Keratinocyte (primary cell): ENCODE measurements at regions not wholly inside any gene's neighbourhood (a gene's known extent, or its start where the extent isn't known, plus 50 kb on each side); places are given as distances from the start of the nearest gene placed in this dataset.

Experiments used
- DNase-seq: peaks from one replicate; pipeline ENCODE4 v3.0.0-alpha.2; 2011; ENCODE audit warnings: low read depth, missing footprints, low spot score
- FAIRE-seq: peaks from 2 replicates; lab custom pipeline; 2011; peaks lifted over from hg19 to GRCh38; lab: Jason Lieb, UNC
- H2AFZ ChIP-seq: 2 replicates; pipeline ENCODE4 v1.6.0; 2012; ENCODE audit warnings: low read length, control low read depth, inconsistent platforms; ENCODE audit not compliant: control insufficient read depth
- H3K27ac ChIP-seq: 2 replicates; pipeline ENCODE4 v1.5.1; 2011; ENCODE audit warnings: low read length; ENCODE audit not compliant: control insufficient read depth, insufficient read depth
- H3K27me3 ChIP-seq: 3 replicates; pipeline ENCODE4 v1.6.0; 2011; ENCODE audit warnings: low read length; ENCODE audit not compliant: control insufficient read depth, insufficient read depth; ENCODE audit errors: extremely low read depth
- H3K36me3 ChIP-seq, 2 experiments: 2 replicates in 1 of 2; 3 replicates in 1 of 2; pipeline ENCODE4 v1.5.1; 2011; ENCODE audit warnings: low read length in 2 of 2, mild to moderate bottlenecking in 1 of 2; ENCODE audit not compliant: control insufficient read depth in 2 of 2, insufficient read depth in 2 of 2; ENCODE audit errors: extremely low read depth in 1 of 2
- H3K4me1 ChIP-seq: 3 replicates; pipeline ENCODE4 v1.5.1; 2011; ENCODE audit warnings: low read length; ENCODE audit not compliant: control insufficient read depth, insufficient read depth; ENCODE audit errors: extremely low read depth
- H3K4me2 ChIP-seq: 3 replicates; pipeline ENCODE4 v1.6.0; 2011; ENCODE audit warnings: low read depth, low read length; ENCODE audit not compliant: control insufficient read depth, insufficient read depth; ENCODE audit errors: extremely low read depth
- H3K4me3 ChIP-seq, 3 experiments: fragments of 200-600 bp in 1 of 3; sonication (generic) in 1 of 3; 2 replicates in 2 of 3; 3 replicates in 1 of 3; pipeline ENCODE4 v1.5.1; 2011 to 2016; ENCODE audit warnings: low read length in 3 of 3, mild to moderate bottlenecking in 3 of 3, control low read depth in 2 of 3, inconsistent platforms in 1 of 3, low read depth in 1 of 3, mixed read lengths in 1 of 3, mixed run types in 1 of 3, moderate library complexity in 1 of 3; ENCODE audit not compliant: control insufficient read depth in 2 of 3, insufficient read depth in 2 of 3; ENCODE audit errors: extremely low read depth in 1 of 3
- H3K79me2 ChIP-seq: 2 replicates; pipeline ENCODE4 v1.6.0; 2012; ENCODE audit warnings: low read length; ENCODE audit not compliant: control insufficient read depth, insufficient read depth
- H3K9ac ChIP-seq: 3 replicates; pipeline ENCODE4 v1.6.0; 2011; ENCODE audit warnings: low read length; ENCODE audit not compliant: control insufficient read depth, insufficient read depth; ENCODE audit errors: extremely low read depth
- H3K9me1 ChIP-seq: 3 replicates; pipeline ENCODE4 v1.6.0; 2011; ENCODE audit warnings: low read length; ENCODE audit not compliant: control insufficient read depth, insufficient read depth; ENCODE audit errors: extremely low read depth
- H3K9me3 ChIP-seq: 2 replicates; pipeline ENCODE4 v1.5.1; 2012; ENCODE audit warnings: low read depth, low read length; ENCODE audit not compliant: control insufficient read depth
- H4K20me1 ChIP-seq: 3 replicates; pipeline ENCODE4 v1.6.0; 2011; ENCODE audit warnings: low read length; ENCODE audit not compliant: control insufficient read depth, insufficient read depth; ENCODE audit errors: extremely low read depth
- EZH2 ChIP-seq: IDR thresholded peaks from one replicate; pipeline ENCODE4 v1.6.1; 2012; ENCODE audit warnings: inconsistent platforms, mild to moderate bottlenecking, low read length, moderate library complexity
- dilution Hi-C: fragments of 300-500 bp; cut with MboI; formaldehyde crosslinking; loops from one replicate; pipeline ENCODE4 v1.7.0; 2020; ENCODE audit warnings: low sequenced_read_pairs; ENCODE audit not compliant: extremely low pct_ligation_motif_present
- TF ChIP-seq, protein P1 (sequence below), 3 experiments: IDR thresholded peaks in 1 of 3; conservative IDR thresholded peaks in 1 of 3; optimal IDR thresholded peaks in 1 of 3; 2 replicates in 2 of 3; 3 replicates in 1 of 3; pipeline versions ENCODE3 to v1.5.1; 2011; ENCODE audit warnings: low read length in 3 of 3, mild to moderate bottlenecking in 3 of 3, moderate library complexity in 2 of 3, control low read depth in 1 of 3, inconsistent platforms in 1 of 3; ENCODE audit not compliant: insufficient read depth in 2 of 3; ENCODE audit errors: extremely low read depth in 1 of 3

DNA sequence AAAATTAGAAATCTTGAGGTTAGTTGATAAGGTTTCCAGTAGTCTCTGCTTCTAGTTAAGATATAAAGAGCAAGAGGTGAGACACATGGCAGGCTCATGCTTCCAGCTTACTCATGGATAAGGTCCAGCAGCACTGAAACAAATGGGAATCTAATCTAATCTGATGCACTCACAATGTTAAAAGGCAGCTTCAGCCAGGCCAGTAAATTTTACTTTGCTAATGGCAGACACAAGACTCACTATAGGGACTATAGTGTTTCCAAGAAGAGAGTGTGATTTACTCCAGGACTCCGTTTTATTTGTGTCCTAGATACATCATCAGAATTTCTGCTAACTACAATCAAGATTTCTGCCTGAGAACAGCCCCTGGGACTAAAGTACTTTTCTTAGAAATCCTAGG, 324.8 kb downstream of the SMOC2 start:
- Histone ChIP-seq H3K4me1 (no peaks in the 10 kb centered on the region), H3K4me3 (no peak overlapping the region), H3K36me3 (no peaks in the 10 kb centered on the region), H3K79me2 (no peaks in the 10 kb centered on the region), H3K4me2 (no peak overlapping the region), H4K20me1 (no peaks in the 10 kb centered on the region), H3K9me1 (no peaks in the 10 kb centered on the region), H3K27me3 (no peaks in the 10 kb centered on the region), H3K9ac (no peak overlapping the region), H3K27ac (no peak overlapping the region), H3K9me3 (no peaks in the 10 kb centered on the region), H2AFZ (no peak overlapping the region)
- FAIRE-seq: no peak
- no peak for DNase-seq
- dilution Hi-C loops: no loop called here
- TF ChIP-seq, protein P1, sequence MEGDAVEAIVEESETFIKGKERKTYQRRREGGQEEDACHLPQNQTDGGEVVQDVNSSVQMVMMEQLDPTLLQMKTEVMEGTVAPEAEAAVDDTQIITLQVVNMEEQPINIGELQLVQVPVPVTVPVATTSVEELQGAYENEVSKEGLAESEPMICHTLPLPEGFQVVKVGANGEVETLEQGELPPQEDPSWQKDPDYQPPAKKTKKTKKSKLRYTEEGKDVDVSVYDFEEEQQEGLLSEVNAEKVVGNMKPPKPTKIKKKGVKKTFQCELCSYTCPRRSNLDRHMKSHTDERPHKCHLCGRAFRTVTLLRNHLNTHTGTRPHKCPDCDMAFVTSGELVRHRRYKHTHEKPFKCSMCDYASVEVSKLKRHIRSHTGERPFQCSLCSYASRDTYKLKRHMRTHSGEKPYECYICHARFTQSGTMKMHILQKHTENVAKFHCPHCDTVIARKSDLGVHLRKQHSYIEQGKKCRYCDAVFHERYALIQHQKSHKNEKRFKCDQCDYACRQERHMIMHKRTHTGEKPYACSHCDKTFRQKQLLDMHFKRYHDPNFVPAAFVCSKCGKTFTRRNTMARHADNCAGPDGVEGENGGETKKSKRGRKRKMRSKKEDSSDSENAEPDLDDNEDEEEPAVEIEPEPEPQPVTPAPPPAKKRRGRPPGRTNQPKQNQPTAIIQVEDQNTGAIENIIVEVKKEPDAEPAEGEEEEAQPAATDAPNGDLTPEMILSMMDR (optimal IDR thresholded peaks at IDR 0.05 in 1 of 3, IDR thresholded peaks at IDR 0.05 in 1 of 3, conservative IDR thresholded peaks at IDR 0.05 in 1 of 3; ENCODE audit: extremely low read depth in 1 of 3, insufficient read depth in 2 of 3, low read length in 3 of 3): no peak
- TF ChIP-seq EZH2: no peak

GRCh38 chr6:168756009-168756634, 315.1 kb downstream of the SMOC2 start:
- Histone ChIP-seq H3K4me1 (no peaks in the 10 kb centered on the region), H3K36me3 (no peaks in the 10 kb centered on the region), H3K79me2 (no peaks in the 10 kb centered on the region), H3K4me2 (no peak overlapping the region), H3K9me3 (no peaks in the 10 kb centered on the region), H4K20me1 (no peaks in the 10 kb centered on the region), H3K9me1 (no peaks in the 10 kb centered on the region), H2AFZ (no peak overlapping the region), H3K27ac (no peak overlapping the region), H3K27me3 (no peaks in the 10 kb centered on the region), H3K4me3 (no peak overlapping the region), H3K9ac (no peak overlapping the region)
- dilution Hi-C loops: no loop called here
- DNase-seq (no peak), FAIRE-seq (no peak)
- TF ChIP-seq, protein P1 (optimal IDR thresholded peaks at IDR 0.05 in 1 of 3, IDR thresholded peaks at IDR 0.05 in 1 of 3, conservative IDR thresholded peaks at IDR 0.05 in 1 of 3; ENCODE audit: extremely low read depth in 1 of 3, insufficient read depth in 2 of 3, low read length in 3 of 3): no peak
- TF ChIP-seq EZH2: no peak
